GM23338 (cell line): ENCODE measurements at regions not wholly inside any gene's neighbourhood (a gene's known extent, or its start where the extent isn't known, plus 50 kb on each side); places are given as distances from the start of the nearest gene placed in this dataset.

ENCODE experiments used
- CTCF ChIP-seq, 2 experiments: fragments of 200-600 bp in 1 of 2; sonication (generic) in 1 of 2; conservative IDR thresholded peaks; 2 replicates each; pipeline versions ENCODE4 v1.5.1 to v1.6.1; 2016 to 2017; ENCODE audit warnings: antibody characterized with exemption in 2 of 2, low read depth in 2 of 2, mild to moderate bottlenecking in 2 of 2, moderate library complexity in 1 of 2
- EZH2 ChIP-seq: fragments of 200-600 bp; sonication (generic); IDR thresholded peaks from one replicate; pipeline ENCODE4 v1.8.0; 2017; ENCODE audit warnings: antibody characterized with exemption, mild to moderate bottlenecking, low read depth; ENCODE audit not compliant: unreplicated experiment
- EZH2phosphoT487 ChIP-seq: fragments of 200-600 bp; sonication (generic); IDR thresholded peaks from one replicate; pipeline ENCODE4 v1.8.1; 2018; ENCODE audit warnings: antibody characterized with exemption; ENCODE audit not compliant: unreplicated experiment
- JUNB ChIP-seq: IDR thresholded peaks from one replicate; pipeline ENCODE4 v1.6.1; 2016; ENCODE audit warnings: antibody characterized with exemption; ENCODE audit not compliant: unreplicated experiment
- POLR2AphosphoS5 ChIP-seq: IDR thresholded peaks from 2 replicates; pipeline ENCODE4 v1.6.1; 2016; ENCODE audit warnings: antibody characterized with exemption, low read depth
- REST ChIP-seq: IDR thresholded peaks from one replicate; pipeline ENCODE4 v1.6.1; 2018; ENCODE audit warnings: antibody characterized with exemption; ENCODE audit not compliant: unreplicated experiment
- STAT1 ChIP-seq: IDR thresholded peaks from one replicate; pipeline ENCODE4 v1.6.1; 2016; ENCODE audit warnings: antibody characterized with exemption; ENCODE audit not compliant: unreplicated experiment

GRCh38 chr9:71592400-71592799 lies 175.9 kb downstream of the CEMIP2 start:
- TF ChIP-seq POLR2AphosphoS5 (no peak), CTCF (conservative IDR thresholded peaks at IDR 0.05; ENCODE audit: low read depth in 2 of 2) (no peak), EZH2phosphoT487 (no peak), REST (no peak), EZH2 (no peak), STAT1 (no peak), JUNB (no peak)
